CD14-positive monocyte (primary cell): ENCODE measurements at regions not wholly inside any gene's neighbourhood (a gene's known extent, or its start where the extent isn't known, plus 50 kb on each side); places are given as distances from the start of the nearest gene placed in this dataset.

Experiments used
- DNase-seq, 3 donors: peaks; one replicate each; pipeline ENCODE4 v3.0.0-alpha.2; 2011 to 2022
- H2AFZ ChIP-seq: 2 replicates; pipeline ENCODE4 v1.6.0; 2012; ENCODE audit warnings: mild to moderate bottlenecking, low read depth, low read length, inconsistent platforms; ENCODE audit not compliant: insufficient read depth, poor library complexity, severe bottlenecking
- H3K27ac ChIP-seq, 2 donors: 1 replicate in 1 of 2; 2 replicates in 1 of 2; pipeline ENCODE4 v1.5.1; 2012 to 2013; ENCODE audit warnings: low read length in 2 of 2, control low read depth in 1 of 2, inconsistent platforms in 1 of 2, low read depth in 1 of 2, mild to moderate bottlenecking in 1 of 2
- H3K27me3 ChIP-seq, 2 donors: one replicate each; pipeline versions ENCODE4 v1.6.0 to v1.6.1; 2011 to 2013; ENCODE audit warnings: low read length in 2 of 2; ENCODE audit not compliant: control insufficient read depth in 2 of 2, insufficient read depth in 2 of 2
- H3K36me3 ChIP-seq, 2 donors: replicated peaks in 1 of 2; 1 replicate in 1 of 2; 2 replicates in 1 of 2; pipeline versions ENCODE4 v1.5.1 to v1.6.1; 2012 to 2013; ENCODE audit warnings: low read length in 2 of 2, control low read depth in 1 of 2, inconsistent platforms in 1 of 2, mild to moderate bottlenecking in 1 of 2; ENCODE audit not compliant: insufficient read depth in 2 of 2, control insufficient read depth in 1 of 2
- H3K4me1 ChIP-seq, 2 donors: 1 replicate in 1 of 2; 2 replicates in 1 of 2; pipeline versions ENCODE4 v1.5.1 to v1.6.1; 2012 to 2013; ENCODE audit warnings: low read length in 2 of 2, control low read depth in 1 of 2, inconsistent platforms in 1 of 2, mild to moderate bottlenecking in 1 of 2, moderate library complexity in 1 of 2; ENCODE audit not compliant: insufficient read depth in 2 of 2, control insufficient read depth in 1 of 2
- H3K4me2 ChIP-seq: replicated peaks from 2 replicates; pipeline ENCODE3; 2012; ENCODE audit warnings: low read length, moderate library complexity, mild to moderate bottlenecking; ENCODE audit not compliant: poor library complexity, severe bottlenecking; ENCODE audit errors: extremely low read depth
- H3K4me3 ChIP-seq, 3 experiments: fragments of 200-600 bp in 1 of 3; sonication (generic) in 1 of 3; replicated peaks in 1 of 3; 1 replicate in 2 of 3; 2 replicates in 1 of 3; pipeline ENCODE4 v1.5.1; 2011 to 2013; ENCODE audit warnings: low read length in 3 of 3, mild to moderate bottlenecking in 3 of 3, control low read depth in 2 of 3, low read depth in 2 of 3, inconsistent platforms in 1 of 3, moderate library complexity in 1 of 3
- H3K79me2 ChIP-seq: 2 replicates; pipeline ENCODE4 v1.6.0; 2012; ENCODE audit warnings: mild to moderate bottlenecking, control low read depth, inconsistent platforms, low read length, moderate library complexity; ENCODE audit not compliant: insufficient read depth
- H3K9ac ChIP-seq: 2 replicates; pipeline ENCODE4 v1.6.0; 2017; ENCODE audit warnings: low read length, mild to moderate bottlenecking; ENCODE audit not compliant: insufficient read depth, poor library complexity, severe bottlenecking
- H3K9me3 ChIP-seq, 2 donors: replicated peaks in 1 of 2; 1 replicate in 1 of 2; 2 replicates in 1 of 2; pipeline versions ENCODE4 v1.5.1 to v1.6.1; 2012 to 2013; ENCODE audit warnings: low read length in 2 of 2, control low read depth in 1 of 2; ENCODE audit not compliant: control insufficient read depth in 1 of 2, insufficient read depth in 1 of 2
- H4K20me1 ChIP-seq: 2 replicates; pipeline ENCODE4 v1.6.0; 2012; ENCODE audit warnings: mild to moderate bottlenecking, low read length, control low read depth, moderate library complexity; ENCODE audit not compliant: insufficient read depth
- H3K27ac Mint-ChIP-seq, 7 donors: one replicate each; pipeline ENCODE4 v1.8.0; 2020; ENCODE audit warnings: mild to moderate bottlenecking in 7 of 7, mixed read lengths in 7 of 7, moderate library complexity in 6 of 7, inconsistent platforms in 2 of 7
- H3K27me3 Mint-ChIP-seq, 3 donors: one replicate each; pipeline ENCODE4 v1.8.0; 2021 to 2022; ENCODE audit warnings: low read depth in 3 of 3, mild to moderate bottlenecking in 3 of 3, mixed read lengths in 3 of 3, moderate library complexity in 3 of 3, inconsistent platforms in 1 of 3
- H3K36me3 Mint-ChIP-seq, 2 donors: one replicate each; pipeline ENCODE4 v1.8.0; 2020; ENCODE audit warnings: mixed read lengths in 2 of 2, inconsistent platforms in 1 of 2, mild to moderate bottlenecking in 1 of 2
- H3K4me1 Mint-ChIP-seq: one replicate; pipeline ENCODE4 v1.8.0; 2020; ENCODE audit warnings: mild to moderate bottlenecking, mixed read lengths
- H3K4me3 Mint-ChIP-seq, 2 donors: one replicate each; pipeline ENCODE4 v1.8.0; 2020; ENCODE audit warnings: mild to moderate bottlenecking in 2 of 2, mixed read lengths in 2 of 2, moderate library complexity in 1 of 2
- H3K9me3 Mint-ChIP-seq, 7 donors: one replicate each; pipeline ENCODE4 v1.8.0; 2020 to 2022; ENCODE audit warnings: mixed read lengths in 7 of 7, mild to moderate bottlenecking in 6 of 7, moderate library complexity in 6 of 7, inconsistent platforms in 2 of 7
- CTCF ChIP-seq: fragments of 200-600 bp; IDR thresholded peaks from one replicate; pipeline ENCODE4 v1.8.0; 2022; ENCODE audit warnings: antibody characterized with exemption, mild to moderate bottlenecking
- WGBS: methylation state at CpG from one replicate; pipeline ENCODE4 v1.1.5; 2013; ENCODE audit warnings: missing lambda C conversion rate; ENCODE audit not compliant: insufficient coverage; 5-methylcytosine and 5-hydroxymethylcytosine counted together
- intact Hi-C, 2 donors: fragments of 100-400 bp; cut with micrococcal nuclease; formaldehyde crosslinking; loops; one replicate each; pipeline versions ENCODE4 v1.15.0 to v1.15.1; 2023

GRCh38 chr6:37758647-37759046, 60.9 kb upstream of the ZFAND3 start:
- Mint-ChIP-seq H3K4me1 (no peaks in the 10 kb centered on the region), H3K27ac (peak overlapping the region in 1 of 7 donors; percentile 51), H3K9me3 (peaks cover 0 to 3% (median 0%) of the 10 kb centered on the region in 7 donors), H3K4me3 (no peak overlapping the region), H3K27me3 (peaks cover 2 to 9% (median 8%) of the 10 kb centered on the region in 3 donors), H3K36me3 (no peaks in the 10 kb centered on the region)
- Histone ChIP-seq H2AFZ (no peak overlapping the region), H3K9ac (no peak overlapping the region), H4K20me1 (no peaks in the 10 kb centered on the region), H3K27me3 (no peaks in the 10 kb centered on the region), H3K4me2 (no peak overlapping the region), H3K4me3 (no peak overlapping the region), H3K79me2 (no peaks in the 10 kb centered on the region), H3K36me3 (no peaks in the 10 kb centered on the region), H3K27ac (no peak overlapping the region), H3K4me1 (no peaks in the 10 kb centered on the region), H3K9me3 (no peaks in the 10 kb centered on the region)
- TF ChIP-seq CTCF, result no peak
- 78% methylated on average over 5 of the region's 5 CpGs for WGBS
- intact Hi-C loops, result no loop called here
- no peak for DNase-seq

- Mint-ChIP-seq H3K36me3 (no peaks in the 10 kb centered on the region), H3K4me3 (no peak overlapping the region), H3K27me3 (peaks cover 2 to 5% (median 5%) of the 10 kb centered on the region in 3 donors), H3K27ac (no peak overlapping the region), H3K4me1 (no peaks in the 10 kb centered on the region), H3K9me3 (peaks cover 0 to under 1% (median 0%) of the 10 kb centered on the region in 7 donors)
- Histone ChIP-seq H3K4me1 (no peaks in the 10 kb centered on the region), H3K27ac (no peak overlapping the region), H3K9me3 (no peaks in the 10 kb centered on the region), H4K20me1 (no peaks in the 10 kb centered on the region), H3K4me3 (no peak overlapping the region), H3K79me2 (no peaks in the 10 kb centered on the region), H3K27me3 (no peaks in the 10 kb centered on the region), H3K4me2 (no peak overlapping the region), H3K9ac (no peak overlapping the region), H3K36me3 (no peaks in the 10 kb centered on the region), H2AFZ (no peak overlapping the region)
- intact Hi-C loops, result no loop called here
- no peak for DNase-seq
- TF ChIP-seq CTCF, result no peak
Measured at GRCh38 chr6:37758234-37758633, 60.6 kb upstream of the MDGA1 start.
